ENCODE measurements at regions not wholly inside any gene's neighbourhood (a gene's known extent, or its start where the extent isn't known, plus 50 kb on each side); places are given as distances from the start of the nearest gene placed in this dataset.
"Not testable (repeated sequence)": the region's sequence is repeated elsewhere in the genome, so short reads cannot be mapped to it uniquely, and the experiment has no call there.

- no peak for DNase-seq (ENCODE audit: low spot score)
These were observed 142.2 kb upstream of the MRPS22 start for GRCh38 chr3:139201446-139202225.

GRCh38 chr3:139202226-139202958 lies 141.4 kb upstream of the MRPS22 start:
- DNase-seq (ENCODE audit: low spot score) = peak; percentile 33

GRCh38 chr3:139202959-139203349 lies 140.9 kb upstream of the MRPS22 start:
- no peak for DNase-seq (ENCODE audit: low spot score)

- no peak for DNase-seq (ENCODE audit: low spot score)
These were observed 140.1 kb upstream of the MRPS22 start for GRCh38 chr3:139203752-139204151.

- DNase-seq (ENCODE audit: low spot score) = no peak
These were observed 139.1 kb upstream of the MRPS22 start for GRCh38 chr3:139204728-139205127.

GRCh38 chr3:139213936-139214335 lies 129.9 kb upstream of the MRPS22 start:
- no peak for DNase-seq (ENCODE audit: low spot score)

- DNase-seq (ENCODE audit: low spot score) = no peak
These were observed 126.9 kb upstream of the MRPS22 start for GRCh38 chr3:139216958-139217357.

- DNase-seq (ENCODE audit: low spot score) = no peak
These were observed 126.2 kb upstream of the MRPS22 start for GRCh38 chr3:139217633-139218032.

GRCh38 chr3:139218046-139218445 lies 125.8 kb upstream of the MRPS22 start:
- no peak for DNase-seq (ENCODE audit: low spot score)

- no peak for DNase-seq (ENCODE audit: low spot score)
These were observed 124.4 kb upstream of the MRPS22 start for GRCh38 chr3:139219463-139219862.

- no peak for DNase-seq (ENCODE audit: low spot score)
These were observed 121.6 kb upstream of the MRPS22 start for GRCh38 chr3:139222100-139222657.

- DNase-seq (ENCODE audit: low spot score) = no peak
These were observed 118.3 kb upstream of the MRPS22 start for GRCh38 chr3:139225548-139225947.

GRCh38 chr3:139226731-139227130 lies 117.1 kb upstream of the MRPS22 start:
- no peak for DNase-seq (ENCODE audit: low spot score)

- DNase-seq (ENCODE audit: low spot score) = no peak
These were observed 116.7 kb upstream of the MRPS22 start for GRCh38 chr3:139227165-139227564.

- no peak for DNase-seq (ENCODE audit: low spot score)
These were observed 116.0 kb upstream of the MRPS22 start for GRCh38 chr3:139227827-139228226.

- DNase-seq (ENCODE audit: low spot score) = no peak
These were observed 113.4 kb upstream of the MRPS22 start for GRCh38 chr3:139230391-139230790.

- no peak for DNase-seq (ENCODE audit: low spot score)
These were observed 112.1 kb upstream of the MRPS22 start for GRCh38 chr3:139231555-139232281.

GRCh38 chr3:139232341-139232740 lies 111.5 kb upstream of the MRPS22 start:
- not testable (repeated sequence) for DNase-seq (ENCODE audit: low spot score)

- DNase-seq (ENCODE audit: low spot score) = no peak
These were observed 109.3 kb upstream of the MRPS22 start for GRCh38 chr3:139234491-139234890.

- no peak for DNase-seq (ENCODE audit: low spot score)
These were observed 108.6 kb upstream of the MRPS22 start for GRCh38 chr3:139235192-139235591.

- DNase-seq (ENCODE audit: low spot score) = no peak
These were observed 107.5 kb upstream of the MRPS22 start for GRCh38 chr3:139236336-139236735.

- no peak for DNase-seq (ENCODE audit: low spot score)
These were observed 105.4 kb upstream of the MRPS22 start for GRCh38 chr3:139238281-139239030.

Measured in RKO (cell line).